ENCODE measurements at regions not wholly inside any gene's neighbourhood (a gene's known extent, or its start where the extent isn't known, plus 50 kb on each side); places are given as distances from the start of the nearest gene placed in this dataset.

GRCh38 chr5:96070622-96071225 lies 109.1 kb upstream of the ELL2 start:
- DNase-seq (ENCODE audit: low read depth): no peak

- DNase-seq (ENCODE audit: low read depth): peak; percentile 75
Measured at GRCh38 chr5:96067894-96068614, 106.4 kb upstream of the ELL2 start.

- DNase-seq (ENCODE audit: low read depth): no peak
Measured at GRCh38 chr5:96067251-96067650, 105.6 kb upstream of the ELL2 start.

- no peak for DNase-seq (ENCODE audit: low read depth)
Measured at GRCh38 chr5:96066386-96066719, 104.7 kb upstream of the ELL2 start.

GRCh38 chr5:96065685-96066385 lies 104.2 kb upstream of the ELL2 start:
- DNase-seq (ENCODE audit: low read depth): no peak

- DNase-seq (ENCODE audit: low read depth): no peak
Measured at GRCh38 chr5:96064877-96065276, 103.2 kb upstream of the ELL2 start.

GRCh38 chr5:96062836-96063235 lies 101.2 kb upstream of the ELL2 start:
- no peak for DNase-seq (ENCODE audit: low read depth)

- DNase-seq (ENCODE audit: low read depth): no peak
Measured at GRCh38 chr5:96058084-96058483, 96.4 kb upstream of the ELL2 start.

GRCh38 chr5:96054311-96055030 lies 92.8 kb upstream of the ELL2 start:
- DNase-seq (ENCODE audit: low read depth): no peak

- DNase-seq (ENCODE audit: low read depth): no peak
Measured at GRCh38 chr5:96053063-96053735, 91.5 kb upstream of the ELL2 start.

- no peak for DNase-seq (ENCODE audit: low read depth)
Measured at GRCh38 chr5:96052374-96052773, 90.7 kb upstream of the ELL2 start.

- no peak for DNase-seq (ENCODE audit: low read depth)
Measured at GRCh38 chr5:96051401-96051830, 89.8 kb upstream of the ELL2 start.

- DNase-seq (ENCODE audit: low read depth): no peak
Measured at GRCh38 chr5:96050273-96050880, 88.7 kb upstream of the ELL2 start.

GRCh38 chr5:96049398-96050272 lies 88.0 kb upstream of the ELL2 start:
- DNase-seq (ENCODE audit: low read depth): peak; percentile 62

- DNase-seq (ENCODE audit: low read depth): no peak
Measured at GRCh38 chr5:96048763-96049162, 87.1 kb upstream of the ELL2 start.

- DNase-seq (ENCODE audit: low read depth): no peak
Measured at GRCh38 chr5:96045888-96046287, 84.2 kb upstream of the ELL2 start.

GRCh38 chr5:96043446-96043845 lies 81.8 kb upstream of the ELL2 start:
- DNase-seq (ENCODE audit: low read depth): no peak

- DNase-seq (ENCODE audit: low read depth): no peak
Measured at GRCh38 chr5:96037128-96037527, 75.5 kb upstream of the ELL2 start.

- DNase-seq (ENCODE audit: low read depth): no peak
Measured at GRCh38 chr5:96036301-96036700, 74.7 kb upstream of the ELL2 start.

GRCh38 chr5:96035796-96036195 lies 74.1 kb upstream of the ELL2 start:
- no peak for DNase-seq (ENCODE audit: low read depth)

- no peak for DNase-seq (ENCODE audit: low read depth)
Measured at GRCh38 chr5:96033116-96033515, 71.5 kb upstream of the ELL2 start.

Data from GM04504 (cell line).